GM19455 (cell line): ENCODE measurements at regions not wholly inside any gene's neighbourhood (a gene's known extent, or its start where the extent isn't known, plus 50 kb on each side); places are given as distances from the start of the nearest gene placed in this dataset.
"Not testable (repeated sequence)": the region's sequence is repeated elsewhere in the genome, so short reads cannot be mapped to it uniquely, and the experiment has no call there.

Source experiments
- ATAC-seq: cut with Tn5 transposase; IDR thresholded peaks from one replicate; pipeline ENCODE4 v1.9.1; 2021; ENCODE audit not compliant: unreplicated experiment

- no peak for ATAC-seq
Observed at GRCh38 chr7:118898284-118898683, 673.8 kb downstream of the ANKRD7 start.

- ATAC-seq: no peak
Observed at GRCh38 chr7:118902600-118902999, 678.1 kb downstream of the ANKRD7 start.

- ATAC-seq: no peak
Observed at GRCh38 chr7:118907911-118908527, 683.5 kb downstream of the ANKRD7 start.

GRCh38 chr7:118916120-118916519 lies 691.6 kb downstream of the ANKRD7 start:
- not testable (repeated sequence) for ATAC-seq

GRCh38 chr7:118918556-118918955 lies 694.1 kb downstream of the ANKRD7 start:
- no peak for ATAC-seq

GRCh38 chr7:118938845-118939244 lies 714.3 kb downstream of the ANKRD7 start:
- ATAC-seq: no peak

- no peak for ATAC-seq
Observed at GRCh38 chr7:118944271-118944670, 719.8 kb downstream of the ANKRD7 start.

- ATAC-seq: no peak
Observed at GRCh38 chr7:118945911-118946682, 721.6 kb downstream of the ANKRD7 start.

GRCh38 chr7:118948508-118948907 lies 724.0 kb downstream of the ANKRD7 start:
- ATAC-seq: no peak

GRCh38 chr7:118949031-118949430 lies 724.5 kb downstream of the ANKRD7 start:
- ATAC-seq: no peak

GRCh38 chr7:118956285-118956684 lies 731.8 kb downstream of the ANKRD7 start:
- ATAC-seq: not testable (repeated sequence)

- ATAC-seq: no peak
Observed at GRCh38 chr7:118969370-118969769, 744.9 kb downstream of the ANKRD7 start.

GRCh38 chr7:118971706-118972105 lies 747.2 kb downstream of the ANKRD7 start:
- no peak for ATAC-seq

- ATAC-seq: no peak
Observed at GRCh38 chr7:118974836-118975235, 750.3 kb downstream of the ANKRD7 start.

- ATAC-seq: no peak
Observed at GRCh38 chr7:118995350-118995749, 770.8 kb downstream of the ANKRD7 start.

GRCh38 chr7:119007236-119007635 lies 782.7 kb downstream of the ANKRD7 start:
- ATAC-seq: no peak

- ATAC-seq: no peak
Observed at GRCh38 chr7:119010635-119011034, 786.1 kb downstream of the ANKRD7 start.

GRCh38 chr7:119026391-119026790 lies 801.9 kb downstream of the ANKRD7 start:
- no peak for ATAC-seq

- no peak for ATAC-seq
Observed at GRCh38 chr7:119028736-119029135, 804.2 kb downstream of the ANKRD7 start.

GRCh38 chr7:119032136-119032535 lies 807.6 kb downstream of the ANKRD7 start:
- ATAC-seq: not testable (repeated sequence)

- ATAC-seq: no peak
Observed at GRCh38 chr7:119033641-119034040, 809.1 kb downstream of the ANKRD7 start.

GRCh38 chr7:119037941-119038340 lies 813.4 kb downstream of the ANKRD7 start:
- no peak for ATAC-seq

GRCh38 chr7:119046068-119046467 lies 821.6 kb downstream of the ANKRD7 start:
- no peak for ATAC-seq
